ENCODE measurements at regions not wholly inside any gene's neighbourhood (a gene's known extent, or its start where the extent isn't known, plus 50 kb on each side); places are given as distances from the start of the nearest gene placed in this dataset.

DNA sequence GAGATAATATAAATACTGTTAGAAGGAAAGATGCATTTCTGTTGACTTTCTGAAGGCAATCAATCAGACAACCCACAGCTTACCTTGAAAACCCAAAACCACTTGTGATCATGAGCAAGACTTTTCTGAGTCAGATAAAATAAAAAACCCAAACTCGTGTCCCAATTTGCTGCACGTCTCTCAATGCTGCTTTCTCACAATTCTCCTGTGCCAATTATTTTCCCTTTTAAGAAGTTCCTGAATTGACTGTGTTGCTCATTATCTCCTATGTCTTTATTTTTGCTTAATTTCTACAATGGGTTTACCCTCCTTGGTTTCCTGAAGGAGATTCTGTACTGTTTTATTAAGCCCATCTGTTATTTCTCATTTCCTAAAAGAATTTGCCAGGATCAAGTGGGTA lies 1891.9 kb upstream of the PCDH10 start:
- no peak for DNase-seq
- WGBS (ENCODE audit: insufficient coverage): 90% methylated on average over 2 of the region's 2 CpGs
- no peaks in the 10 kb centered on the region for H3K9me3 Mint-ChIP-seq (ENCODE audit: insufficient read depth)
- no peak overlapping the region for H3K27ac Mint-ChIP-seq
- CTCF ChIA-PET: no interaction called here
- Histone ChIP-seq H3K4me2 (replicated peaks; ENCODE audit: low read depth, low read length, poor library complexity, severe bottlenecking) (no peak overlapping the region), H3K27ac (ENCODE audit: low read length in 2 of 2) (no peak overlapping the region), H3K9me3 (ENCODE audit: control extremely low read depth in 1 of 3, control insufficient read depth in 2 of 3, insufficient read depth in 1 of 3, low read length in 2 of 3) (peaks cover 0 to 1% (median 0%) of the 10 kb centered on the region in 3 donors), H3K9ac (ENCODE audit: low read length) (no peak overlapping the region), H4K20me1 (ENCODE audit: control insufficient read depth, insufficient read depth, low read length, poor library complexity, severe bottlenecking) (no peaks in the 10 kb centered on the region), H3K36me3 (replicated peaks in 1 of 2; ENCODE audit: control extremely low read depth in 1 of 2, control insufficient read depth in 1 of 2, extremely low read depth in 1 of 2, insufficient read depth in 2 of 2, low read length in 1 of 2) (no peaks in the 10 kb centered on the region), H2AFZ (ENCODE audit: insufficient read depth, low read depth, low read length, poor library complexity, severe bottlenecking) (no peak overlapping the region), H3K4me1 (ENCODE audit: control insufficient read depth in 2 of 2, insufficient read depth in 2 of 2, low read length in 2 of 2) (no peaks in the 10 kb centered on the region), H3K79me2 (ENCODE audit: control insufficient read depth, insufficient read depth, low read length) (no peaks in the 10 kb centered on the region), H3K27me3 (replicated peaks in 1 of 4; ENCODE audit: control extremely low read depth in 1 of 4, control insufficient read depth in 3 of 4, insufficient read depth in 4 of 4, low read length in 3 of 4) (no peaks in the 10 kb centered on the region), H3K4me3 (ENCODE audit: control extremely low read depth in 1 of 5, extremely low read depth in 1 of 5, insufficient read depth in 1 of 5, low read depth in 2 of 5, low read length in 4 of 5) (no peak overlapping the region)
- H3K4me1 Mint-ChIP-seq: no peaks in the 10 kb centered on the region
- no peak overlapping the region for H3K4me3 Mint-ChIP-seq
- TF ChIP-seq EZH2 (IDR thresholded peaks at IDR 0.05; ENCODE audit: borderline replicate concordance, insufficient read depth, low read depth, low read length, poor library complexity, severe bottlenecking): no peak
- POLR2A ChIA-PET: no interaction called here
- H3K27me3 Mint-ChIP-seq: no peaks in the 10 kb centered on the region
- intact Hi-C loops (cut with micrococcal nuclease): no loop called here
- no peak for ATAC-seq (ENCODE audit: low read depth)

DNA sequence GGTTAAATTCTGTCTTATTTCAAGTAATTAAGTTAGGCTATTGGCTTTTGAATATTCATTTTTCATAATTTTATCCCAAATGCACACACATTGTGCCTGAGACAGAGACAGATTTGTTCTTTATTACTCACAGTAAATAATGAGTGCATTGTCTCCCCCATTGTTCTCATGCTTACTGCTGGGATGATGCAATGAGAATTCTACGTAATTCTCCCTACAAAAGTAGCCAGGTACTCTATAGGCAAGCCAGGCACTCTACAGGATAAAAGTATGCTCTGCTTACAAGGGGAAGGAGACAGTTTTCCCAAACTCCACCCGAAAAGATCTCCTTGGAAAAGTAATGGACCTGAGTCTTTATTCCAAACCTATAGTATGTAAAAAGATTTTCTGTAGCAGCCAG lies 1890.7 kb upstream of the PCDH10 start:
- Histone ChIP-seq H3K4me1 (ENCODE audit: control insufficient read depth in 2 of 2, insufficient read depth in 2 of 2, low read length in 2 of 2) (no peaks in the 10 kb centered on the region), H3K9ac (ENCODE audit: low read length) (no peak overlapping the region), H3K27me3 (replicated peaks in 1 of 4; ENCODE audit: control extremely low read depth in 1 of 4, control insufficient read depth in 3 of 4, insufficient read depth in 4 of 4, low read length in 3 of 4) (no peaks in the 10 kb centered on the region), H3K79me2 (ENCODE audit: control insufficient read depth, insufficient read depth, low read length) (no peaks in the 10 kb centered on the region), H4K20me1 (ENCODE audit: control insufficient read depth, insufficient read depth, low read length, poor library complexity, severe bottlenecking) (no peaks in the 10 kb centered on the region), H3K4me2 (replicated peaks; ENCODE audit: low read depth, low read length, poor library complexity, severe bottlenecking) (no peak overlapping the region), H3K9me3 (ENCODE audit: control extremely low read depth in 1 of 3, control insufficient read depth in 2 of 3, insufficient read depth in 1 of 3, low read length in 2 of 3) (peaks cover 0 to 1% (median 0%) of the 10 kb centered on the region in 3 donors), H3K27ac (ENCODE audit: low read length in 2 of 2) (no peak overlapping the region), H3K36me3 (replicated peaks in 1 of 2; ENCODE audit: control extremely low read depth in 1 of 2, control insufficient read depth in 1 of 2, extremely low read depth in 1 of 2, insufficient read depth in 2 of 2, low read length in 1 of 2) (no peaks in the 10 kb centered on the region), H3K4me3 (ENCODE audit: control extremely low read depth in 1 of 5, extremely low read depth in 1 of 5, insufficient read depth in 1 of 5, low read depth in 2 of 5, low read length in 4 of 5) (no peak overlapping the region), H2AFZ (ENCODE audit: insufficient read depth, low read depth, low read length, poor library complexity, severe bottlenecking) (no peak overlapping the region)
- no peaks in the 10 kb centered on the region for H3K9me3 Mint-ChIP-seq (ENCODE audit: insufficient read depth)
- intact Hi-C loops (cut with micrococcal nuclease): no loop called here
- ChIA-PET CTCF (no interaction called here), POLR2A (no interaction called here)
- DNase-seq (no peak), ATAC-seq (ENCODE audit: low read depth) (no peak)
- TF ChIP-seq, protein P1, sequence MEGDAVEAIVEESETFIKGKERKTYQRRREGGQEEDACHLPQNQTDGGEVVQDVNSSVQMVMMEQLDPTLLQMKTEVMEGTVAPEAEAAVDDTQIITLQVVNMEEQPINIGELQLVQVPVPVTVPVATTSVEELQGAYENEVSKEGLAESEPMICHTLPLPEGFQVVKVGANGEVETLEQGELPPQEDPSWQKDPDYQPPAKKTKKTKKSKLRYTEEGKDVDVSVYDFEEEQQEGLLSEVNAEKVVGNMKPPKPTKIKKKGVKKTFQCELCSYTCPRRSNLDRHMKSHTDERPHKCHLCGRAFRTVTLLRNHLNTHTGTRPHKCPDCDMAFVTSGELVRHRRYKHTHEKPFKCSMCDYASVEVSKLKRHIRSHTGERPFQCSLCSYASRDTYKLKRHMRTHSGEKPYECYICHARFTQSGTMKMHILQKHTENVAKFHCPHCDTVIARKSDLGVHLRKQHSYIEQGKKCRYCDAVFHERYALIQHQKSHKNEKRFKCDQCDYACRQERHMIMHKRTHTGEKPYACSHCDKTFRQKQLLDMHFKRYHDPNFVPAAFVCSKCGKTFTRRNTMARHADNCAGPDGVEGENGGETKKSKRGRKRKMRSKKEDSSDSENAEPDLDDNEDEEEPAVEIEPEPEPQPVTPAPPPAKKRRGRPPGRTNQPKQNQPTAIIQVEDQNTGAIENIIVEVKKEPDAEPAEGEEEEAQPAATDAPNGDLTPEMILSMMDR (IDR thresholded peaks at IDR 0.05): no peak
- no CpG with 5 or more reads among the region's 2 CpGs for WGBS (ENCODE audit: insufficient coverage)
- no peak overlapping the region for H3K27ac Mint-ChIP-seq
- H3K27me3 Mint-ChIP-seq: no peaks in the 10 kb centered on the region
- no peak overlapping the region for H3K4me3 Mint-ChIP-seq
- H3K4me1 Mint-ChIP-seq: no peaks in the 10 kb centered on the region

Measured in B cell (primary cell).